CD4-positive, alpha-beta T cell treated with Interleukin-1 beta for 1 hour (primary cell): ENCODE measurements at regions not wholly inside any gene's neighbourhood (a gene's known extent, or its start where the extent isn't known, plus 50 kb on each side); places are given as distances from the start of the nearest gene placed in this dataset.

Experiments
- DNase-seq, 2 donors: peaks; one replicate each; pipeline ENCODE4 v3.0.0-alpha.2; 2020 to 2022

- no peak for DNase-seq
Observed at GRCh38 chrX:15977644-15978043, 123.0 kb upstream of the AP1S2 start.

- DNase-seq = no peak
Observed at GRCh38 chrX:15976396-15976795, 121.8 kb upstream of the AP1S2 start.

GRCh38 chrX:15973946-15974345, 119.3 kb upstream of the AP1S2 start:
- no peak for DNase-seq

- DNase-seq = peak; percentile 19 to 49
Observed at GRCh38 chrX:15973299-15973698, 118.7 kb upstream of the AP1S2 start.

- DNase-seq = no peak
Observed at GRCh38 chrX:15971696-15972095, 117.1 kb upstream of the AP1S2 start.

- DNase-seq = no peak
Observed at GRCh38 chrX:15963858-15964257, 109.2 kb upstream of the AP1S2 start.

GRCh38 chrX:15960237-15960636, 105.6 kb upstream of the AP1S2 start:
- DNase-seq = no peak

- no peak for DNase-seq
Observed at GRCh38 chrX:15956681-15957080, 102.1 kb upstream of the AP1S2 start.

GRCh38 chrX:15953801-15954200, 99.2 kb upstream of the AP1S2 start:
- DNase-seq = no peak

- no peak for DNase-seq
Observed at GRCh38 chrX:15952212-15952611, 97.6 kb upstream of the AP1S2 start.

GRCh38 chrX:15948318-15948660, 93.7 kb upstream of the AP1S2 start:
- DNase-seq = no peak

- no peak for DNase-seq
Observed at GRCh38 chrX:15947648-15948317, 93.2 kb upstream of the AP1S2 start.

- DNase-seq = no peak
Observed at GRCh38 chrX:15946783-15947580, 92.4 kb upstream of the AP1S2 start.

GRCh38 chrX:15943391-15943790, 88.8 kb upstream of the AP1S2 start:
- DNase-seq = no peak

GRCh38 chrX:15942307-15942706, 87.7 kb upstream of the AP1S2 start:
- no peak for DNase-seq

GRCh38 chrX:15939737-15940136, 85.1 kb upstream of the AP1S2 start:
- DNase-seq = peak in 1 of 2 donors; percentile 0

- DNase-seq = no peak
Observed at GRCh38 chrX:15938072-15938471, 83.5 kb upstream of the AP1S2 start.

- no peak for DNase-seq
Observed at GRCh38 chrX:15931362-15931761, 76.7 kb upstream of the AP1S2 start.

GRCh38 chrX:15930585-15930984, 76.0 kb upstream of the AP1S2 start:
- DNase-seq = no peak

GRCh38 chrX:15929194-15929593, 74.6 kb upstream of the AP1S2 start:
- DNase-seq = no peak

- no peak for DNase-seq
Observed at GRCh38 chrX:15926622-15927021, 72.0 kb upstream of the AP1S2 start.

- no peak for DNase-seq
Observed at GRCh38 chrX:15918003-15918402, 63.4 kb upstream of the AP1S2 start.

GRCh38 chrX:15916704-15917084, 62.1 kb upstream of the AP1S2 start:
- no peak for DNase-seq

- peak in 1 of 2 donors; percentile 12 for DNase-seq
Observed at GRCh38 chrX:15915959-15916703, 61.5 kb upstream of the AP1S2 start.
